ENCODE measurements at regions not wholly inside any gene's neighbourhood (a gene's known extent, or its start where the extent isn't known, plus 50 kb on each side); places are given as distances from the start of the nearest gene placed in this dataset.

DNA sequence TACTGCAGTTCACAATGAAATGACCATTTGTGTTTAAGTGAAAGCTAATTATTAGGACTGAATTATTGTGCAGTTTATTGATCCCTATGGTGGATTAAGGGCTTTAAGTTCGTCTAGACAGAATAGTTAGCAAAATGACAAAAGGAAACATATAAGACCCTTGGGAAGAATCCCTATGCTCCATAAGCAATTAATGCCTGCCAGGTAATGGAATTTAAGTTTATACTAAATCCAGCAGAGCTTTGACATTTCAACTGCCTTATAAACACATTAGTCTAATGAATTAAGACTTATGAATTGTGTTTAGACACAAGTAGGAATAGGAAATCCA lies 640.0 kb upstream of the ARRDC3 start:
- H3K27ac ChIP-seq (ENCODE audit: low read length): no peak overlapping the region
- no peak for ATAC-seq
- BruUV-seq (replicated peaks): no TSS peak
- no peaks in the 10 kb centered on the region for H3K36me3 ChIP-seq (ENCODE audit: control insufficient read depth, insufficient read depth, low read length)
- ChIA-PET CTCF (interaction anchor here (0.6 kb wide), 1 partner anchor 64 kb away, joined by 3 read pairs; no protein-coding TSS in a partner anchor), POLR2A (no interaction called here)
- no peak overlapping the region for H3K4me3 ChIP-seq (ENCODE audit: low read depth in 2 of 2, low read length in 2 of 2)
- H3K4me1 ChIP-seq (ENCODE audit: control insufficient read depth, insufficient read depth, low read length): peaks cover 4% of the 10 kb centered on the region; the same call in 1 of the 2 replicates
- H3K9me3 ChIP-seq (ENCODE audit: control insufficient read depth, insufficient read depth, low read depth, low read length): no peaks in the 10 kb centered on the region
- TF ChIP-seq, protein P1, sequence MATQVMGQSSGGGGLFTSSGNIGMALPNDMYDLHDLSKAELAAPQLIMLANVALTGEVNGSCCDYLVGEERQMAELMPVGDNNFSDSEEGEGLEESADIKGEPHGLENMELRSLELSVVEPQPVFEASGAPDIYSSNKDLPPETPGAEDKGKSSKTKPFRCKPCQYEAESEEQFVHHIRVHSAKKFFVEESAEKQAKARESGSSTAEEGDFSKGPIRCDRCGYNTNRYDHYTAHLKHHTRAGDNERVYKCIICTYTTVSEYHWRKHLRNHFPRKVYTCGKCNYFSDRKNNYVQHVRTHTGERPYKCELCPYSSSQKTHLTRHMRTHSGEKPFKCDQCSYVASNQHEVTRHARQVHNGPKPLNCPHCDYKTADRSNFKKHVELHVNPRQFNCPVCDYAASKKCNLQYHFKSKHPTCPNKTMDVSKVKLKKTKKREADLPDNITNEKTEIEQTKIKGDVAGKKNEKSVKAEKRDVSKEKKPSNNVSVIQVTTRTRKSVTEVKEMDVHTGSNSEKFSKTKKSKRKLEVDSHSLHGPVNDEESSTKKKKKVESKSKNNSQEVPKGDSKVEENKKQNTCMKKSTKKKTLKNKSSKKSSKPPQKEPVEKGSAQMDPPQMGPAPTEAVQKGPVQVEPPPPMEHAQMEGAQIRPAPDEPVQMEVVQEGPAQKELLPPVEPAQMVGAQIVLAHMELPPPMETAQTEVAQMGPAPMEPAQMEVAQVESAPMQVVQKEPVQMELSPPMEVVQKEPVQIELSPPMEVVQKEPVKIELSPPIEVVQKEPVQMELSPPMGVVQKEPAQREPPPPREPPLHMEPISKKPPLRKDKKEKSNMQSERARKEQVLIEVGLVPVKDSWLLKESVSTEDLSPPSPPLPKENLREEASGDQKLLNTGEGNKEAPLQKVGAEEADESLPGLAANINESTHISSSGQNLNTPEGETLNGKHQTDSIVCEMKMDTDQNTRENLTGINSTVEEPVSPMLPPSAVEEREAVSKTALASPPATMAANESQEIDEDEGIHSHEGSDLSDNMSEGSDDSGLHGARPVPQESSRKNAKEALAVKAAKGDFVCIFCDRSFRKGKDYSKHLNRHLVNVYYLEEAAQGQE (IDR thresholded peaks at IDR 0.05; ENCODE audit: insufficient read depth in 1 of 2, low read depth in 2 of 2, low read length in 1 of 2): no peak
- TF ChIP-seq SIN3A (IDR thresholded peaks at IDR 0.05; ENCODE audit: borderline replicate concordance, insufficient read depth, low read depth, low read length) (no peak), TCF7L2 (IDR thresholded peaks at IDR 0.05; ENCODE audit: low read depth, low read length) (no peak), POLR2AphosphoS5 (IDR thresholded peaks at IDR 0.05; ENCODE audit: low read depth, low read length) (no peak)
- TF ChIP-seq, protein P2, sequence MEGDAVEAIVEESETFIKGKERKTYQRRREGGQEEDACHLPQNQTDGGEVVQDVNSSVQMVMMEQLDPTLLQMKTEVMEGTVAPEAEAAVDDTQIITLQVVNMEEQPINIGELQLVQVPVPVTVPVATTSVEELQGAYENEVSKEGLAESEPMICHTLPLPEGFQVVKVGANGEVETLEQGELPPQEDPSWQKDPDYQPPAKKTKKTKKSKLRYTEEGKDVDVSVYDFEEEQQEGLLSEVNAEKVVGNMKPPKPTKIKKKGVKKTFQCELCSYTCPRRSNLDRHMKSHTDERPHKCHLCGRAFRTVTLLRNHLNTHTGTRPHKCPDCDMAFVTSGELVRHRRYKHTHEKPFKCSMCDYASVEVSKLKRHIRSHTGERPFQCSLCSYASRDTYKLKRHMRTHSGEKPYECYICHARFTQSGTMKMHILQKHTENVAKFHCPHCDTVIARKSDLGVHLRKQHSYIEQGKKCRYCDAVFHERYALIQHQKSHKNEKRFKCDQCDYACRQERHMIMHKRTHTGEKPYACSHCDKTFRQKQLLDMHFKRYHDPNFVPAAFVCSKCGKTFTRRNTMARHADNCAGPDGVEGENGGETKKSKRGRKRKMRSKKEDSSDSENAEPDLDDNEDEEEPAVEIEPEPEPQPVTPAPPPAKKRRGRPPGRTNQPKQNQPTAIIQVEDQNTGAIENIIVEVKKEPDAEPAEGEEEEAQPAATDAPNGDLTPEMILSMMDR (IDR thresholded peaks at IDR 0.05): no peak
- in situ Hi-C loops (cut with HindIII; ENCODE audit: low pct_unique_long_range_greater_than_20kb, low sequenced_read_pairs) (no loop called here), intact Hi-C loops (cut with micrococcal nuclease; ENCODE audit: unreplicated experiment) (no loop called here)
- no peaks in the 10 kb centered on the region for H3K27me3 ChIP-seq (ENCODE audit: control insufficient read depth, insufficient read depth, low read length)
- DNase-seq (ENCODE audit: low read depth, low spot score): no peak

DNA sequence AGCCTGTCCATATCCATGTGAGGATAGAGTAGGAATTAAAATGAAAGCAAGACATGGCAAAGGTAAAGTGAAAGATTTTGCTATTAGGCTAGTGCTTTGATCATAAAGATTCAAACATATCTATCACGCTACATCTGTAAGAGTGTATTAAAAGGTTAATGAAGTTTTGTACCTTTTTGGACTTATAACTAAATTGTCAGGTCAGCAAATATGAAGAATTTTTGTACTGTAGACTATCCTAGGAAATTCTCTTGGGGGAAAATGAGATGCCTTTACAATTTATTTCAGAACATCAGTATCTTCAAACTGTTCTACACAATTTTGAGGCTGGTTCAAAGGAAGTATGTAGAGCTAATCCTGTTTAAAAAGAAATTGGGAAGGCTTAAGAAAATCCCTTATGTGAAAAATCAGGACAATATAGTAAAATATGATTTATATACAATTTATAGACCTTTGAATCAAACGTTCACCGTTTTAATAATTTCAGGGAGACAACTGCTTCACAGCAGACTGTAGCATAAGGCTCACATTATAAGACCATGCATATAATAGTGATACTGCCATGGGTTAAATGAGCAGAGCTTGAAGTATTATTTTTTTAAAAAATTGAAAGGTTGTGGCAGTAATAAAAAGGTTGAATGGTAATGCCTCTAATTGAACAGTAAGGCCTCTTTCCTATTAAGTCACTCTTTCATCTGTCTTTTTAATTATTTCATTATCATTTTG lies 639.5 kb upstream of the ARRDC3 start:
- in situ Hi-C loops (cut with HindIII; ENCODE audit: low pct_unique_long_range_greater_than_20kb, low sequenced_read_pairs) (no loop called here), intact Hi-C loops (cut with micrococcal nuclease; ENCODE audit: unreplicated experiment) (no loop called here)
- CTCF ChIA-PET: interaction anchor here (0.6 kb wide), 1 partner anchor 64 kb away, joined by 3 read pairs; no protein-coding TSS in a partner anchor
- ATAC-seq (no peak), DNase-seq (ENCODE audit: low read depth, low spot score) (no peak)
- POLR2A ChIA-PET: no interaction called here
- peaks cover 8% of the 10 kb centered on the region; the same call in 1 of the 2 replicates for H3K4me1 ChIP-seq (ENCODE audit: control insufficient read depth, insufficient read depth, low read length)
- H3K27me3 ChIP-seq (ENCODE audit: control insufficient read depth, insufficient read depth, low read length): no peaks in the 10 kb centered on the region
- no peak overlapping the region for H3K27ac ChIP-seq (ENCODE audit: low read length)
- no peaks in the 10 kb centered on the region for H3K36me3 ChIP-seq (ENCODE audit: control insufficient read depth, insufficient read depth, low read length)
- TF ChIP-seq, protein P2 (IDR thresholded peaks at IDR 0.05): no peak
- no peak for TF ChIP-seq SIN3A (IDR thresholded peaks at IDR 0.05; ENCODE audit: borderline replicate concordance, insufficient read depth, low read depth, low read length)
- TF ChIP-seq TCF7L2 (IDR thresholded peaks at IDR 0.05; ENCODE audit: low read depth, low read length): no peak
- no peak for TF ChIP-seq POLR2AphosphoS5 (IDR thresholded peaks at IDR 0.05; ENCODE audit: low read depth, low read length)
- BruUV-seq (replicated peaks): no TSS peak
- H3K4me3 ChIP-seq (ENCODE audit: low read depth in 2 of 2, low read length in 2 of 2): no peak overlapping the region
- no peaks in the 10 kb centered on the region for H3K9me3 ChIP-seq (ENCODE audit: control insufficient read depth, insufficient read depth, low read depth, low read length)
